ENCODE measurements at regions not wholly inside any gene's neighbourhood (a gene's known extent, or its start where the extent isn't known, plus 50 kb on each side); places are given as distances from the start of the nearest gene placed in this dataset.

DNA sequence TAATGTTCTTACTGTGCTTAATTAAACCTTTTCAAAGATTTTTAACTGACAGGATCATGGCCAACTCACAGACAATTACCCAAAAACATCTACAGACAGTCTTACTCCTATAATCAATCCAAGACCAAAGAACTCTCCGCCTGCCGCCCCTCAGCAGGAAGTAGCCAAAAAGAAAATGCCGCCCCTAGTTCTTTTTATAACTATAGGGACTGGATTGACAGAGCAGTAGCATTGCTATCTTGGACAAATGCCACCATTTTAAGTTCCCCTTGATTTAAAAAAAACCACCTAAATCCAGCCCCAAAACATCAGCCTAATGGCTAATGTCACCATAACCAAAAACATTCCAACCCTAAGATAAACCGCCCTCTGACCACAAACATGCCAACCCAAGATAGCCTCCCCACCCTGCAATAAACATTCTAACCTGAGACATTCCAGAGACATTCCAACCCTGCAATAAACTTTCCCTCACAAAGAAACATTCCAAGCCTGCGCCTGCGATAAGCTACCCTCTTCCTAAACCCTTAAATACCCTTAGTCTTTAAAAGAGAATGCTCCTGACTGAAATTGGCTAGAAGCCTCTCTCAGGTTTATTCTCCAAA, 77.0 kb downstream of the COQ2 start:
- Histone ChIP-seq H2BK12ac (ENCODE audit: low read length in 2 of 2) (no peak overlapping the region), H2BK120ac (ENCODE audit: low read depth, low read length) (no peak overlapping the region), H2BK5ac (ENCODE audit: low read depth, low read length, poor library complexity, severe bottlenecking) (no peak overlapping the region), H3K4me2 (ENCODE audit: low read length, poor library complexity, severe bottlenecking) (no peak overlapping the region), H4K8ac (ENCODE audit: low read length) (no peak overlapping the region), H3K36me3 (ENCODE audit: control insufficient read depth in 1 of 2, insufficient read depth in 2 of 2, low read depth in 1 of 2, low read length in 2 of 2) (no peaks in the 10 kb centered on the region), H4K91ac (ENCODE audit: low read length) (no peak overlapping the region), H3K27me3 (ENCODE audit: control insufficient read depth in 1 of 2, insufficient read depth in 1 of 2, low read length in 2 of 2) (peaks cover 0 to 9% of the 10 kb centered on the region in 2 experiments), H3K4me1 (ENCODE audit: control insufficient read depth, insufficient read depth, low read depth, low read length) (no peaks in the 10 kb centered on the region), H3K9me3 (ENCODE audit: control insufficient read depth, low read length) (no peaks in the 10 kb centered on the region), H3K9ac (ENCODE audit: low read length) (no peak overlapping the region), H3K79me1 (replicated peaks; ENCODE audit: low read length, poor library complexity, severe bottlenecking) (no peaks in the 10 kb centered on the region), H3K23ac (ENCODE audit: low read length in 2 of 2) (no peak overlapping the region), H3K4me3 (ENCODE audit: insufficient read depth in 1 of 2, low read depth in 1 of 2, low read length in 2 of 2) (no peak overlapping the region), H2BK15ac (ENCODE audit: low read depth, poor library complexity, severe bottlenecking) (no peak overlapping the region), H2AFZ (ENCODE audit: low read depth, low read length) (no peak overlapping the region), H2AK5ac (ENCODE audit: low read length, severe bottlenecking) (no peak overlapping the region), H3K14ac (ENCODE audit: low read length in 2 of 2) (no peak overlapping the region), H3K27ac (ENCODE audit: low read length, poor library complexity, severe bottlenecking) (peak overlapping the region; percentile 47), H3K18ac (ENCODE audit: low read depth in 1 of 2, low read length in 2 of 2) (no peak overlapping the region), H3K4ac (ENCODE audit: low read depth in 1 of 2, low read length in 2 of 2) (no peak overlapping the region)
- peak; percentile 47 for DNase-seq
- 6% methylated on average over 6 of the region's 6 CpGs for WGBS

DNA sequence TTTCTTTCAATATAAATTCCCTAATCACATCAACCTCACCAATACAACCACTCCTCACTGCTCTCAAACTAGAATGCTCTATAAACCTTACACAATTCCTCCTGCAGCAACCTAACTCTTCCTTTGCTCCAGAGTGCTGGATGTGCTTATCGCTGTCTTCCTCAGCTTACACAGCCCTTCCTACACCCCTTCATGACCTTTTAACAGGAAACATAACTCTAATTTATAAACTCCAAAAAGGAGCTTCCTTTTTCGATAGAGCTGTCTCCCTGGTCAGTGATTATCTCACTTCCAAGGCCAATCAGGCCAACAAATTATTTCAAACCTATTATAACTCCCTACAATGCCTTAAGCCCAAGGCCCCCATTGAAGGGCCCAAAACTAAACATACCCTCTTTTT, 78.8 kb downstream of the COQ2 start:
- H3K4ac ChIP-seq (ENCODE audit: low read depth in 1 of 2, low read length in 2 of 2) = no peak overlapping the region
- H2BK5ac ChIP-seq (ENCODE audit: low read depth, low read length, poor library complexity, severe bottlenecking) = no peak overlapping the region
- H3K9me3 ChIP-seq (ENCODE audit: control insufficient read depth, low read length) = no peaks in the 10 kb centered on the region
- no peak overlapping the region for H3K14ac ChIP-seq (ENCODE audit: low read length in 2 of 2)
- no peak overlapping the region for H4K91ac ChIP-seq (ENCODE audit: low read length)
- H3K36me3 ChIP-seq (ENCODE audit: control insufficient read depth in 1 of 2, insufficient read depth in 2 of 2, low read depth in 1 of 2, low read length in 2 of 2) = no peaks in the 10 kb centered on the region
- H2AFZ ChIP-seq (ENCODE audit: low read depth, low read length) = no peak overlapping the region
- H3K4me3 ChIP-seq (ENCODE audit: insufficient read depth in 1 of 2, low read depth in 1 of 2, low read length in 2 of 2) = no peak overlapping the region
- no peak overlapping the region for H3K4me2 ChIP-seq (ENCODE audit: low read length, poor library complexity, severe bottlenecking)
- H3K9ac ChIP-seq (ENCODE audit: low read length) = no peak overlapping the region
- no peaks in the 10 kb centered on the region for H3K4me1 ChIP-seq (ENCODE audit: control insufficient read depth, insufficient read depth, low read depth, low read length)
- no peak overlapping the region for H3K23ac ChIP-seq (ENCODE audit: low read length in 2 of 2)
- H3K27me3 ChIP-seq (ENCODE audit: control insufficient read depth in 1 of 2, insufficient read depth in 1 of 2, low read length in 2 of 2) = peaks cover 0 to 9% of the 10 kb centered on the region in 2 experiments
- H2AK5ac ChIP-seq (ENCODE audit: low read length, severe bottlenecking) = no peak overlapping the region
- DNase-seq = no peak
- H2BK12ac ChIP-seq (ENCODE audit: low read length in 2 of 2) = no peak overlapping the region
- H4K8ac ChIP-seq (ENCODE audit: low read length) = no peak overlapping the region
- no peak overlapping the region for H3K27ac ChIP-seq (ENCODE audit: low read length, poor library complexity, severe bottlenecking)
- no peak overlapping the region for H2BK120ac ChIP-seq (ENCODE audit: low read depth, low read length)
- H3K79me1 ChIP-seq (replicated peaks; ENCODE audit: low read length, poor library complexity, severe bottlenecking) = no peaks in the 10 kb centered on the region
- 40% methylated on average over 2 of the region's 2 CpGs for WGBS
- H3K18ac ChIP-seq (ENCODE audit: low read depth in 1 of 2, low read length in 2 of 2) = no peak overlapping the region
- no peak overlapping the region for H2BK15ac ChIP-seq (ENCODE audit: low read depth, poor library complexity, severe bottlenecking)

DNA sequence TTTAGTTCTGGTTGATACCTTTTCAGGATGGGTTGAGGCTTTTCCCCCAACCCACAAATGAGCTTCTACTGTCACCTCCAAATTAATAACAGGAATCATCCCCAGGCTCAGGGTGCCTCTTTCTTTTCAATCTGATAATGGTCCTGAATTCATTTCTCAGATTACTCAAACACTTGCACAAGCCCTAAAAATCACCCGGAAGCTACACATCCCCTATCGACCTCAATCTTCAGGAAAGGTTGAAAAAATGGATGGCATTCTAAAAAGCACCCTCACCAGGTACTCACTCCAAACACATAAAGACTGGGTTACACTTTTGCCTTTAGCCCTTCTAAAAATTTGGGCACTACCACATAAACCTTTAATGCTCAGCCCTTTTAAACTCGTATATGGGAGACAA, 79.9 kb downstream of the COQ2 start:
- no peak overlapping the region for H3K9ac ChIP-seq (ENCODE audit: low read length)
- no peaks in the 10 kb centered on the region for H3K79me1 ChIP-seq (replicated peaks; ENCODE audit: low read length, poor library complexity, severe bottlenecking)
- H3K4me1 ChIP-seq (ENCODE audit: control insufficient read depth, insufficient read depth, low read depth, low read length) = no peaks in the 10 kb centered on the region
- WGBS = 23% methylated on average over 3 of the region's 3 CpGs
- H2BK12ac ChIP-seq (ENCODE audit: low read length in 2 of 2) = no peak overlapping the region
- H2BK15ac ChIP-seq (ENCODE audit: low read depth, poor library complexity, severe bottlenecking) = no peak overlapping the region
- DNase-seq = no peak
- H2BK5ac ChIP-seq (ENCODE audit: low read depth, low read length, poor library complexity, severe bottlenecking) = no peak overlapping the region
- H3K4me3 ChIP-seq (ENCODE audit: insufficient read depth in 1 of 2, low read depth in 1 of 2, low read length in 2 of 2) = no peak overlapping the region
- no peaks in the 10 kb centered on the region for H3K9me3 ChIP-seq (ENCODE audit: control insufficient read depth, low read length)
- H3K36me3 ChIP-seq (ENCODE audit: control insufficient read depth in 1 of 2, insufficient read depth in 2 of 2, low read depth in 1 of 2, low read length in 2 of 2) = no peaks in the 10 kb centered on the region
- no peak overlapping the region for H3K23ac ChIP-seq (ENCODE audit: low read length in 2 of 2)
- H4K8ac ChIP-seq (ENCODE audit: low read length) = no peak overlapping the region
- no peak overlapping the region for H3K27ac ChIP-seq (ENCODE audit: low read length, poor library complexity, severe bottlenecking)
- no peak overlapping the region for H2AFZ ChIP-seq (ENCODE audit: low read depth, low read length)
- no peak overlapping the region for H4K91ac ChIP-seq (ENCODE audit: low read length)
- peaks cover 0 to 9% of the 10 kb centered on the region in 2 experiments for H3K27me3 ChIP-seq (ENCODE audit: control insufficient read depth in 1 of 2, insufficient read depth in 1 of 2, low read length in 2 of 2)
- no peak overlapping the region for H2BK120ac ChIP-seq (ENCODE audit: low read depth, low read length)
- no peak overlapping the region for H3K14ac ChIP-seq (ENCODE audit: low read length in 2 of 2)
- H2AK5ac ChIP-seq (ENCODE audit: low read length, severe bottlenecking) = no peak overlapping the region
- no peak overlapping the region for H3K4ac ChIP-seq (ENCODE audit: low read depth in 1 of 2, low read length in 2 of 2)
- no peak overlapping the region for H3K18ac ChIP-seq (ENCODE audit: low read depth in 1 of 2, low read length in 2 of 2)
- H3K4me2 ChIP-seq (ENCODE audit: low read length, poor library complexity, severe bottlenecking) = no peak overlapping the region

DNA sequence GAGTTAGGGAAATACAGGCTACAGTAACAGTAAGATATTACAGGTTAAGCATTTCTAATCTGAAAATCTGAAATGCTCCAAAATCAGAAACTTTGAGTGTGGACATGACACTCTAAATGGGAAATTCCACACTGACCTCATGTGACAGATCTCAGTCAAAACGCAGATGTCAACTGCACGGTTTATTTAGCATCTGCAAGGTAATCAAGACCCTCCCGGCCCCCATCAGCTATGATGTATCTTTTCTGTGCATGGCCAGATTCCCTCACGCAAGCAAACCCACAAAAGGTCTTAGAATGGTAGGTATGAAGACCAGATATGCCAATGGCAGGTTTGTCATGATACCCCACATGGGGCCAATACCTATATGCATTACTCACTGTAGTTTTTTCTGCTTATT, 82.8 kb downstream of the COQ2 start:
- H3K27me3 ChIP-seq (ENCODE audit: control insufficient read depth in 1 of 2, insufficient read depth in 1 of 2, low read length in 2 of 2) = peaks cover 0 to 9% of the 10 kb centered on the region in 2 experiments
- no peaks in the 10 kb centered on the region for H3K4me1 ChIP-seq (ENCODE audit: control insufficient read depth, insufficient read depth, low read depth, low read length)
- no peak overlapping the region for H3K4me2 ChIP-seq (ENCODE audit: low read length, poor library complexity, severe bottlenecking)
- H2BK15ac ChIP-seq (ENCODE audit: low read depth, poor library complexity, severe bottlenecking) = no peak overlapping the region
- H2BK12ac ChIP-seq (ENCODE audit: low read length in 2 of 2) = no peak overlapping the region
- no peak overlapping the region for H4K8ac ChIP-seq (ENCODE audit: low read length)
- no peak overlapping the region for H3K27ac ChIP-seq (ENCODE audit: low read length, poor library complexity, severe bottlenecking)
- no peak overlapping the region for H2AFZ ChIP-seq (ENCODE audit: low read depth, low read length)
- H2AK5ac ChIP-seq (ENCODE audit: low read length, severe bottlenecking) = no peak overlapping the region
- H4K91ac ChIP-seq (ENCODE audit: low read length) = no peak overlapping the region
- no peak overlapping the region for H3K14ac ChIP-seq (ENCODE audit: low read length in 2 of 2)
- no peaks in the 10 kb centered on the region for H3K79me1 ChIP-seq (replicated peaks; ENCODE audit: low read length, poor library complexity, severe bottlenecking)
- no peak overlapping the region for H3K18ac ChIP-seq (ENCODE audit: low read depth in 1 of 2, low read length in 2 of 2)
- DNase-seq = no peak
- H3K23ac ChIP-seq (ENCODE audit: low read length in 2 of 2) = no peak overlapping the region
- H2BK5ac ChIP-seq (ENCODE audit: low read depth, low read length, poor library complexity, severe bottlenecking) = no peak overlapping the region
- H2BK120ac ChIP-seq (ENCODE audit: low read depth, low read length) = no peak overlapping the region
- 93% methylated on average over 4 of the region's 4 CpGs for WGBS
- H3K4me3 ChIP-seq (ENCODE audit: insufficient read depth in 1 of 2, low read depth in 1 of 2, low read length in 2 of 2) = no peak overlapping the region
- H3K4ac ChIP-seq (ENCODE audit: low read depth in 1 of 2, low read length in 2 of 2) = no peak overlapping the region
- no peaks in the 10 kb centered on the region for H3K9me3 ChIP-seq (ENCODE audit: control insufficient read depth, low read length)
- H3K9ac ChIP-seq (ENCODE audit: low read length) = no peak overlapping the region
- H3K36me3 ChIP-seq (ENCODE audit: control insufficient read depth in 1 of 2, insufficient read depth in 2 of 2, low read depth in 1 of 2, low read length in 2 of 2) = no peaks in the 10 kb centered on the region
